Stimulated activated CD4-positive, alpha-beta T cell treated with anti-CD3 and anti-CD28 coated beads, Interleukin-15, amount 100 ng/mL, for 48 hours (primary cell): ENCODE measurements at regions not wholly inside any gene's neighbourhood (a gene's known extent, or its start where the extent isn't known, plus 50 kb on each side); places are given as distances from the start of the nearest gene placed in this dataset.
"Not testable (repeated sequence)": the region's sequence is repeated elsewhere in the genome, so short reads cannot be mapped to it uniquely, and the experiment has no call there.

Source experiments
- DNase-seq, 2 donors: peaks; one replicate each; pipeline ENCODE4 v3.0.0-alpha.2; 2020; ENCODE audit warnings: low read depth in 2 of 2

DNA sequence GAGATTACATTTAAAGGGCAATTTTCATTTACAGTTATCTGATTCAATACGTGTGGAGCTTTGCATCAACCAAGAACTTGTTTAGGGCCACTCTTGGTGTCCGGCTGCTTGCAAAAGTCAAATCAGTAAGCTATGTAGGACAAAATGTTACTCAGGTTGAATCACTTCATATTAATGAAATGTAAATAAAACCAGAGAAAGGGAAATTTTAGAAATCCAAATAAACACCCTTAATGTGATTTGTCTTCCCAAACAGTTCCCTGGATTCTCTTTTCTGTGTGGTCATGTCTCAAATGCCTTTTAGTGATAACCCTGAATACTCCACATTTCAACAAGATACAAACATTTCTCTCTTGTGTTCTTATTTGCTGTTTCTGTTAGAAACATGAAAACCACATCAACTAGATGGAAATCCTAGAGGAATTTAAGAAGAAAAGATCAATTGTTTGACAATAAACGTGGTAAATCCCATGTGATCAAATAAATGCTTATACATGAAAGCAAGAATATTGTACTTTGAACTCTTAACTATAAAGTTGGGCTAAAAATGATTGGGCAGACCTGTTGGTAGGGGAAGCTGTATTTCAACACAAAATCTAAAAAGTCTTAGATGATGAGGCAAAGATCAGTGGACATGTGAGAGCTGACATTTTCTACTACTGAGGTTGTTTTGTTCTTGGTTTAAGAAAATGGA lies 101.3 kb downstream of the CDC42EP3 start:
- DNase-seq = no peak

DNA sequence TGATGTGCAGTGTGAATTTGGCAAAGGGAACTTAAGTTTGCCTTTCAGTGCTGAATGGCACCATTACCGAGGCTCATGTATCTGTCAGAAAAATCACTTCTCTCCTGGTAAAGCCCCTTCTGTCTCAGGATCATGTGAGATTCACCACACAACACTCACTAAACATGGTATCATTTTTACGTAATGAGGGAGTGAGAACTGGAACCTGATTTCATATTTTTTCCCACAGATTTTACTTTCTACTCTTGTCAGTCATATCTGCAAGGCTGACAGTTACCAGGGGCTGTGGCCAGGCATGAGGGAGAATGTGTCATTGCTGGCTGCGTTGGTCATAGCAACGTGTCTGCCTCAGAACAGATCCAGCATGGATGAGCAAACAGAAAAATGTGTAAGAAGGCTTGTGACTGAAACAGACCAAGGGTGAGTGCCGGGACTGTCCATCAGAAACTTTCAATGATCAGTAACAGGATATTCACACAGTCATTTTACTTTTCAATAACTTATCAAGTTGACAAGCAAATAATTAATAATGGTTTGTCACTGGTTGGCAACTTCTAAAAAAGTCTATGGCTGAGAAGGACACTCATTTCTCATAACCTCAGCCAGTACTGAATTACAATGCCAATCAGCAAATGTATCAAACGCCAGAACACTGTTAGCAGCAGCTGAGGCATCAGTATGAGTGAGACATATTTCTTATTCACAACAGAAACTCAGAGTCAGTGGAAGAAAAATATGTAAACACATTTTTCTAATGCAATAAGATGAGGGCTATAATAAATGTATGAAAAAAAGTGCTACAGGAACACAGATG lies 100.5 kb downstream of the CDC42EP3 start:
- peak; percentile 59 to 70 for DNase-seq

DNA sequence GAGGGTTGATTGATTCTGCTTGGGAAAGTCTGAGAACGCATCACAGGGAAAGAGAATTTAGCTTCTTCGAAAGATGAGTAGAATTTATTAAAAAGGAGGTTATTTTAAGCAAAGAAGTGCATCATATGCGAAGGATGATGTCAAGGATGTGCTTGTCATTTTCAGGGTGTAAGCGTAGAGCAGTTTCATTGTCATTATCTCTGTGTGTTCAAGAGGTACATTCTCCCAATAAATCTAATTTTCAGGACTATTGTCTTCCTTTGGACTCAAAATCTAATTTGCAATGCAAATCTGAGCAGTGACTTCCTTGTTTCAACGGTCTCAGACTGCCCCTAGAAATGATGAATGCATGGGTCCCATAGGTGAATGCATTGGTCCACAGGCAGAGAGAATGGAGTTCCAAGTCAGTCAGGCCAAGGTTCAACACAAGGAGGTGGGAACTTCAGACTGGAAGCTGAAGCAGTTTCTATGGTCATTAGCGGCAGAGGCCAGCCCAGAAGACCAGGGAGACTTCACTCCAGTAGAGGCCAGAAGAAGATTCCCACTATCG lies 99.8 kb downstream of the CDC42EP3 start:
- DNase-seq = no peak

DNA sequence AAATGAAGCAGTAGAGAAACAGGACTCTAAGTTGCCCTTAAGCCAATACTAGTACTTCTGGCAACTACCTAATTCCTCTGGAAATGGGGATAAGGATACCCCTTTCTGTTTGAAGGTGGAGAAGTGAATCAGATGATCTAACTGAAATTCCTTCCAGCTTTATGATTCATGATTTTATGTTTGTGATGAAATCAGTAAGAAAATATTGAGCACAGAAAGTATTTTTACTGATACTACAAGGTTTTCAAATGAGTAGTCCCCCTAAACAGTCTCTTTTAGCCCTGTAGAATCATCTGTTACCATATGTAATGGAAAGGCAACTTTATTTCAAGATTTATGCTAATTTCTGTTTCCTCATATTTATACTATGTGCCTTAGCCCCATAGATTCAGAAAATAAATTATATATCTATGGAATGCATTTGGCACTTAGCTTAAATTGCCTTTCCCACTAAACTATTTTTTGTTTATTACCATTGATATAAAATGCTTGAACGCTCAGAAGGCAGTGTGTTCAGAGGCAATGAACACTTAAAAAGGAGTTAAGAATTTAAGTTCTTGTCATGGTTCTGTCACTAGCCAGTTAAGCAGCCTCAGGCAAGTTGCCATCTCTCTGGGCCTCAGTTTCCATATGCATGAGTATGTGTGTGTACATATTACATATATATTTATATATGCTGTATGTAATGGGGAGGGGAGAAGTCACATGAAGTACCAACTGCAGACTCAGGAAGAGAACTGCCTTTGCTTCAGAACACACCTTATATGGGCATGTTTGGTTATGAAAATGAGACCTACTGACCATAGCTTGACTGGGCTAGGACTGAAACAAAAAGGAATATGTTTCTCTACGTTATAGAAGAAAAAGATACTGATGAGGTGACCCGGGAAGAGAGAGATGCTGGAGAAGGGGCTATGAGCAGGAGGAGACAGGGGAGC lies 97.7 kb downstream of the CDC42EP3 start:
- no peak for DNase-seq

DNA sequence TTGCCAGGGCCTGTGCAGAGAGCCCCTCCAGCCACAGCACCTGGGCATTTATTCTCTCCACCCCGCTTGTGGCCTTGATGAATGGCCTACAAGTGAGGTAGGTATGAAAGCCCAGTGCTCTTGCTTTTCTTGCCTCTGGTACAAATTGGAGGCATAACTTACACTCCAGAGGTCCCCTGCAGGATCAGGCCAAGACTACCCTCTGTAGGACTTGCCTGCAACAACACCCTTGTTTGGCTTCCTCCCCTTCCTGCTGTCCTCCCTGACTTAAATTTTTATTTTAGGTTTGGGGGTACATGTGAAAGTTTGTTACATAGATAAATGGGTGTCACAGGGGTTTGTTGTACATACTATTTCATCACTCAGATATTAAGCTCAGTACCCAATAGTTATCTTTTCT lies 95.7 kb downstream of the CDC42EP3 start:
- DNase-seq = no peak

DNA sequence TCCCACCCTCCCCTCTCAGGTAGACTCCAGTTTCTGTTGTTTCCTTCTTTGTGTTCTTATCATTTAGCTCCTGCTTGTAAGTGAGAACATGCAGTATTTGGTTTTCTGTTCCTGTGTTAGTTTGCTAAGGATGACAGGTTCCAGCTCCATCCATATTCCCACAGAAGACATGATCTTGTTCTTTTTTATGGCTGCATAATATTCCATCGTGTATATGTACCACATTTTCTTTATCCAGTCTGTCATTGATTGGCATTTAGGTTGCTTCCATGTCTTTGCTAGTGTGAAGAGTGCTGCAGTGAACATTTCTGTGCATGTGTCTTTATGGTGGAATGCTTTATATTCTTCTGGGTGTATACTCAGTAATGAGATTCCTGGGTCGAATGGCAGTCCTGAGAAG lies 95.2 kb downstream of the CDC42EP3 start:
- not testable (repeated sequence) for DNase-seq

DNA sequence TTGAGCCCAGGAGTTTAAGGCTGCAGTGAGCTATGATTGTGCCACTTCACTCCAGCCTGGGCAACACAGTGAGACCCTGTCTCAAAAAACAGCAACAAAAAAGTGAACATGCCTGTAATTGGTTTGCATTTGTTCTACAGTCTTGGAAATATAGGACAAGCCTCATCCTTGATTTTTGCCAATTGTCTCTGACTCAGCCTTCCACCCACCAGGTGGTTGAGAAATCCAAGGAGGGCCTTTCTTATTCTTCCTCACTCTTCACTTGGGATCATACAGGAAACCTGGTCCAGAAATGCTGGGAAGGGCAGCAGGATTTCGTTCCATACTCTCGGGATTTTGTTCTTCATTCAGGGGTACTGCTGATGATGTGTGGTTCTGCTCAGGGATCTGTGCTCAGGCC lies 94.6 kb downstream of the CDC42EP3 start:
- DNase-seq = no peak

DNA sequence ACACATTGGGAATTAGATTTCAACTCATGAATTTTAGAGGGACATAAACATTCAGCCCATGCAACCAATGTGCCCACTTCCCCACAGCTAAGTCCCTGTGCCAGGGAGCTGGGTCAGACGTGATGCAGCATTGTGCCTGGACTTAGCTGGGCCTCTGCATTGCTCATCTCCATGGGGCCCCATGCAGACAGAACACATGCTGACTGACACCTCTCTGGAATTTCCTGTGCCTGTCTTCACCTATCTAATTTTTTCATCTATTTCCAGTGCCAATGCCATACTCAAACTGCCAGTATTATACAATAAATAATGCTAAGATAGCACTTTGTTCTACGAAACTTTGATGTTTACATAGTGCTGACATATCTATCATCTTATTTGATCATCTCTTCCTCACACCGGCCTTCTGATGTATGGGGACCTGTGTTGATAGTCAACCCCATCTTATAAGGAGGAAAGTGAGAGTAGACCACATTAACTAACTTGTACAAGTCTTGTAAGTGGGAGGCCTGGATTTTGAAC lies 92.2 kb downstream of the CDC42EP3 start:
- DNase-seq = no peak

DNA sequence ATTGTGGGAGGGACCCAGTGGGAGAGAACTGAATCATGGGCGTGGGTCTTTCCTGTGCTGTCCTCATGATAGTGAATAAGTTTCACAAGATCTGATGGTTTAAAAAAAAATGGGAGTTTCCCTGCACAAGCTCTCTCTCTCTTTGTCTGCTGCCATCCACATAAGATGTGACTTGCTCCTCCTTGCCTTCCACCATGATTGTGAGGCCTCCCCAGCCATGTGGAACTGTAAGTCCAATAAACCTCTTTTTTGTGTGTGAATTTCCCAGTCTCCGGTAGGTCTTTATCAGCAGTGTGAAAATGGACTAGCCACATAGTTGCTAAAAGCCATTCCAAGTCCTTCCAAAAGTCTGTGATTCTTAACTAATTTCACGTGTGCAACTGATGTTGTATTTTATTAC lies 91.5 kb downstream of the CDC42EP3 start:
- not testable (repeated sequence) for DNase-seq

DNA sequence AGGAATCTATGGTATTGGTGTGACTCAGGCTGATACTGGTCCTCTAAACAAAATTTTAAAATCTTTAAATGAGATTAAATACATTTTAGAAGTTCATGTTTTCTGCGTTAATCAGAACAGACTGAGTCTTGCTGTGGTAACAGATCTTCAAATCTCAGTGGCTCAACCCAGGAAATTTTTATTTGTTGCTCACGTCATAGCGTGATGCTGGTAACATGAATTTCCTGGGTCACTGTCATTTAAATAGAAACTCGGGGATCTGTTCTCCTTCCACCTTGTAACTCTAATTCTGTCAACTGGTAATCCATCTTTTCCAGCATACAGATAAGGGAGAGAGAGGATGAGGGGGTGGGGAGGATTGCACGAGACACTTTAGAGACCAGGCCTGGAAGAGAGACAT lies 90.0 kb downstream of the CDC42EP3 start:
- no peak for DNase-seq

DNA sequence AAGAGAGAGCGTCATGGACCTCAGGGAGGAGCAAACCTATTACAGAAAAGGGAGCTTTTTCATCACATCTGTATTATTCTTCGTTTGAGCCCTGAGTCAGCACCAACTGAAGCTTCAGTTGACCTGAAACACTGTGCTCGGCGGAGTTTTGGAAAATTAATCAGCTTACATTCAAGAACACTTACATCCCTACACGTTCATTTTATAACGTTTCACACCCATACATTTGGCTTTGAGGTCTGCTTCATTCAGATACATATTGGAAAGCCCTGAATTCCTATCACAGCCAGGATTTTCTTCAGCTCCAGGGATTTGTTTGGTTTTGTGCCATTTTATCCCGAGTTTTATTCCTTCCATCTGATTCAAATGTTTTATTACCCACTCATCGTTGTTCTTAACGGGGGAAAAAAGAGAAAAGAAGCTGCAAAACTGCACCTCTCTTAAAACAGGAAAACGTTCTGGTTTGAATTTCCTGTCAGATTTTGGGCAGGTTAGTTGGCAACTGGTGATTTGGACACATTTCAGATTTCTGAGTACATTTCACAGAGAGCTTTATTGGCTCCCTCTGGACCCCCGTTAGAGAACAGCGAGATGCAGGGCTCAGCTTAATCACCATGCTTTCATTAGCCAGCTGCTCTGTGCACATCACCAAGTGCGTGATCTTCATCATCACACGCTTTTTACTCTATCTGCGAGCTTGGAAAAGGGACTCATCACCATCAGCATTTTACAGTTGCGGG lies 88.8 kb downstream of the CDC42EP3 start:
- DNase-seq = no peak

DNA sequence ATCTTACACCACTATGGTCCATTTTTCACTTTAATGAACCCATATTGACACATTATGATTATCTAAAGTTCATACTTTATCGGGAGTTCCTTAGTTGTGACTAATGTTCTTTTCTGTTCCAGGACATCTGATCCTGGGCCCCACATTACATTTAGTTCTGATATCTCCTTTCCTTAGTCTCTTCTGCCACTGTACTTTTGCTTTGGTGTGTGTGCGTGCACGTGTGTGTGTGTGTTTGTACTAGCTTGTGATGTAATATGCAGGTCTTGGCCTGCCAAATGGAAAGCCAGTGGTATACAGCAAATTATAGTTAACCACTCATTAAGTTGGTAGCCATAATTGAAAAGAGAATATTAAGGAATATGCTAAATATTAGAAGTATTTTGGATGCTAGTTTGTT lies 88.0 kb downstream of the CDC42EP3 start:
- DNase-seq = no peak

DNA sequence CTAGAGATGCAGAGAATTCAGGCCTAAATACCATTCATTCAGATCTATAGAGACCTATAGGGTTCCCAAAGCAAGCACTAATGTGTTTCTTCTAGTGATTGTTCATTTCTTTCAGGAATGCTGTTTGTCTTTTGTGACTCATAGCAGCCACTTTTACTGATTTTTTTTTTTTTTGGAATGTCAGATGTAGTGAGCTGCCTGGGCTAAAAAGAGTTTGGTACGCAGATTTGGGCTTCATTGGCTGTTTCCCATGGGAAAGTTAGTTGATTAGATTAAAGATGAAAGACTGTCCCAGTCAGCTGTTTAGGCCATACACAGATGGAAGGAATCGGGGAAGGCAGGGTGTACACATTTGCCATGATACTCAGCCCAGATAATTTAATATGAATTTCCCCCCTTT lies 87.6 kb downstream of the CDC42EP3 start:
- DNase-seq = no peak

DNA sequence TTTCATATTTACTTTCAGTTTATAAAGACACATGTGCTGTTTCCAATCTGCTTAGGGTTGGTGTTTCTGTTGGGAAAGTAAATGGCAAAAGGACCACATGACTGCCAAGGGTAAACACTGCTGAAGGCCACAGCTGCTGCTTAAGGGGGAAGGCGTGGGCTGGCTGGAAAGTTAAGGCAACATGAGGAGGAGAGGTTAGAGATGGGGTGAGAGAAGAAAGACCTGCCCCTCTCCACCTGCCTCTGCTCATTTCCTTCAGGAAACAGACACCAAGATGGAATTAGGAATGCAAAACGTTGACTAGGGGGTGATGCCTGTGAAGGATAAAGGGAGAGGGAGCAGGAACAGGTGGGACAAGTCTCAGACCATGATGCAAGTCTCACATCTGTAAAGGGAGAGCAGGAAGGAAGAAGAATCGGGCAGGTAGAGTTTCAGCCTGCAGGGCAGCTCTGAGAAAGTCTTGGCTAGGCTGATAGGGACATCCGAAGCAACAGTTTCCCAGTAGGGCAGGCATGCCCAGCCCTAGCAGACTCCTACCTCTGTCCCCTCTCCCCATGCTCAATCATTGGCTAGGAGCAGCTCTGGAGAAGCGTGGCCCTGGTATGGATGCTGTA lies 86.0 kb downstream of the CDC42EP3 start:
- no peak for DNase-seq

DNA sequence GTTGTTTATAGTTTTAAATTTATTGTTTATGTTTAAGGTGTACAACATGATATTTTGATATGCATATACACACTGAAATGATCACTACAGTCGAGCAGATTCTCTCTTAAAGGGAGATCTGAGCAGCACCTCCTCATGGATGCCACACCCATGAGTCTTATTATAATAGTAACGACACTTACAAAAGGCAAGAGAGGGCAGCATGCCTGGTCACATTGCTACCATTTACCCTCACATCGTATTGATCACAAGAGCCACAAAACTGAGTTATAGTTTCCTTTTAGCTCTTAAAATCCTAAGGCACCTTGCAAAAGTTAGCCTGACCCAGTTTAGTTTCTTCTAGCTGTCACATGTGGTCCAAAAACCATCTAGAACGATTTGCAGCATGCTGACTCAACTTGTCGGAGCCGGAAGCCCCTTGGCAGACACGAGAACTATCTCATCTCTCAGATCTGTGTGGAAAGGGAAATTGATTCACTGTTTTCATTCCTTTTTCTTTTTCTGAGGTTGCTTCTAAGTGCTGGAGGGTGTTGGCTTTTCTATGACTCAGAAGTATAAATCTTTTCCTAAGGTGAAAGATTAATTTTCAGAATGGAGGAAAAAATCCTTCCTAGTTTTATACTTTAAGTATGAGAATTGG lies 85.3 kb downstream of the CDC42EP3 start:
- DNase-seq = peak; percentile 62

DNA sequence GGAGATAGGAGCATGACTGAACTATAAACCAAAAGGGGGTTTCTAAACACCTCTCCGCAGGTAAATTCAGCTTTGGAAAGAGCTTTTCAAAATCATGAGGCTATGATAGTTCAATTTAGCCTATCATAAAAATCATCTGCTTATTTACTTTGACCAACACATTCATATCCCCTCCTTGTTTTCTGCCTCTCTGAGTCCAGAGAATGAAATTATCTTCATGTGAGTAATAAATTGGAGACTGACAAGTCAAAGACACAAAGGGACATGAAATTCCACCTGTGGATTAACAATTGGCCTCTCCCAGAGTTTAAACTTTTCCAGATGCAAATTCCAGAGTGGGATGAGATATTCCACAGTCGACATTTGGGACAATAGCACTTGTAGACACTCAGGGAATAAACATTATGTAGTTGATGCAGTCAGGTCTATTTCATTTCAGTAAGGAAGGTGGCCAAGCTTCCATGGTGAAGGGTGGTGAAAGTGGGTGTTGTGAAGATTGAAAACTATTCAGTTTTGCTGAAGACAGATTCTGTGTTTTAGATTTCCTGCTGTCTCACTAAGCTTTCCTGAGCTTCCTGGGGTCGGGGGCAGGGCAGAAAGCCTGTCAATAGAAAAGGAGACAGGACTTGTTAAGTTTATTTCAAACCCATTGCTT lies 84.7 kb downstream of the CDC42EP3 start:
- DNase-seq = no peak

DNA sequence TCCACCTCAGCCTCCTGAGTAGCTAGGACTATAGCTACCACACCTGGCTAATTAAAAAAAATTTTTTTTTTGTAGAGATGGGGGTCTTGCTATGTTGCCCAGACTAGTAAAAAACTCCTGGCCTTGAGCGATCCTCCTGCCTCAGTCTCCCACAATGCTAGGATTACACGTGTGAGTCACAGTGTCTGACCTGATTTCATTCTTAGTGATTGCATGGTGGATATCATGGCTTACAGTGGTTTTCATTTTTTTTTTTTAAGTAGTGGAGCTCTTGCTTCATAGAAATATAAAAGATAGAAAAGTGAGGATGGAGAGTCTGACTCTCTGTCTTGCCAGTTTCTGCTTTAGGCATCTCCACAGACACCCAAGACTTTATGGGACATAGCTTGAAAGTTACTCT lies 83.6 kb downstream of the CDC42EP3 start:
- DNase-seq = no peak

DNA sequence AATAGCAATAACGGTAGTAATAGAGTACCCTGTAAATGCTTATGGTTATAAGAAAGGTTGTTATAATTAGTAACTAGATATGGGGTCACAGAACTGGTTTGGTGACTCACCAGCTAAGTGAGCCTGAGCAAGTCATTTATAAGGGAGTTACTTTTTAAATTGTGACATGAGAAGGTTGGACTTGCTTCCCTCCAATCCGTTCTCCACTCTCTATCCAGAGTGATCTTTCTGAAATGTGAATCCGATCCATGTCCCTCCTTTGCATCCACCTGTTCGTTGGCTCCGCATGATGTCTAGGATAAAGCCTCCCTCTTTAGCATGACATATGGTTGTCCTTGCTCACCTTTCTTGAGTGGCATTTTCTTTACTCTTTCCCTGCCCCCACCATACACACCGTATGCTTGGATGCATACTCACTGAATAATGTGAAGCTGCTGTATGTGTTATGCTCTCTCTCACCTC lies 83.1 kb downstream of the CDC42EP3 start:
- DNase-seq = no peak

DNA sequence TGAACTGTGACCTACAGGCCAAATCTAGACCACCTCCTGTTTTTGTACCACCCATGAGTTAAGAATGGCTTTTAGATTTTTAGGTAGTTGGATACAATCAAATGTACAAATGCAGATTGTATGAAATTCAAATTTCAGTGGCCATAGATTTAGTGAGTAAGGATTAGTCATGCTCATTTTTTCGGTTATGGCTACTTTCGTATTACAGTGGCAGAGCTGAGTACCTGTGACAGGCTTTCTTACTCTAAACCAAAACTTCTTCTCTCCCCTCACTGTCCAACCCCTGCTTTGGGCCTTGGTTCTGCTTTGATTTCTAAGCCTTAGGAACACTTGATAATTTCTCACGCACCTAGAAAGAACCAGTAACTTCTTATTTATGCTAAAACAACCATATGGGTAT lies 82.1 kb downstream of the CDC42EP3 start:
- no peak for DNase-seq
